CD4-positive, alpha-beta T cell treated with Interleukin-10 for 1 hour (primary cell): ENCODE measurements at regions not wholly inside any gene's neighbourhood (a gene's known extent, or its start where the extent isn't known, plus 50 kb on each side); places are given as distances from the start of the nearest gene placed in this dataset.
A peak's percentile ranks its signal among the peaks of the same experiment; 100 is the strongest.

Experiments
- DNase-seq: peaks from one replicate; pipeline ENCODE4 v3.0.0-alpha.2; 2020

DNA sequence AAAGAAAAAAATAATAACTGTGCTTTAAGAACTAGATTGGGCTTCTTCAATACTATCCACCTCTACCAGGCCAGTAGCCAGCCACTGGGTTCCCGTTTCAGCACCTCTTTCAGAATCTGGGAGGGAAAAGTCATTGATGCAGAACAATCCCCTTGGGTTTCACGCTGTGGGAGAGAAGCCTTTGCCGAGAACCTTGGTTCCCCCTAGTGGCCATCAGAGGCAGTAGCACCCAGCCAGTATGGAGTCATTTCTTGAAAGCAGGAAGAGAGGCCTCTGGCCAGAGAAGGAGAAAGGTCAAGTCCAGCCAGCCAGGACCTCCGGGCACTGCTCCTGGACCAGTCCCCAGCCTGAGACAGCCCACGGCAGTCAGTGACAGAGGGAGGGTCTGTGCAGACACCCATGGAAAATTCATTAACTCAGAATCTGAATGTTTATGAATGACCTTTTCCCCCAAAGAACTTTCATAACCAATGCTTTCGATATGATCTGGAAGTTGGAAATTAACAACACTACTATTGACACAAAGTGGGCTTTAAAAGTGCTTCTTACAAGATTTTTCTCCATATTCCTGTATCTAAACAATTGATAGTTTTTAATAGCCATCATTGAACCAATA is 51.2 kb upstream of the CDH5 start:
- DNase-seq = peak; percentile 60

DNA sequence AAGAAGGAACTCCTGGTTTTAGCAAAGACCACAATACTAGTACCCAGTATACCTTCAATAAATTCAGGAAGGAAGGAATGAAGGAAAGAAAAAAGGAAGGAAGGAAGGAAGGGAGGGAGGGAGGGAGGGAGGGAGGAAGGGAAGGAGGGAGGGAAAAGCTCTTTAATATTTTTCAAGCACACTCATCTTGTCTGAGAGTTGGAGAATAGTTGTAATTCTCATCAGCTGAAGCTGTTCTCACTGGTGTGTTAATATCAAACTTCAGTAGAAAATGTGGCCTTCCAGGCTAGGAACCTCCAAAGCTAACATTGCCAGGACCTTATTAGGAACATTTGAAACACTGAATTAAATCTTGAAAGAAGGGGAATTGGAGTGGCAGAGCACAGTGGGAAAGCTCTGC is 55.2 kb upstream of the CDH5 start:
- no peak for DNase-seq

DNA sequence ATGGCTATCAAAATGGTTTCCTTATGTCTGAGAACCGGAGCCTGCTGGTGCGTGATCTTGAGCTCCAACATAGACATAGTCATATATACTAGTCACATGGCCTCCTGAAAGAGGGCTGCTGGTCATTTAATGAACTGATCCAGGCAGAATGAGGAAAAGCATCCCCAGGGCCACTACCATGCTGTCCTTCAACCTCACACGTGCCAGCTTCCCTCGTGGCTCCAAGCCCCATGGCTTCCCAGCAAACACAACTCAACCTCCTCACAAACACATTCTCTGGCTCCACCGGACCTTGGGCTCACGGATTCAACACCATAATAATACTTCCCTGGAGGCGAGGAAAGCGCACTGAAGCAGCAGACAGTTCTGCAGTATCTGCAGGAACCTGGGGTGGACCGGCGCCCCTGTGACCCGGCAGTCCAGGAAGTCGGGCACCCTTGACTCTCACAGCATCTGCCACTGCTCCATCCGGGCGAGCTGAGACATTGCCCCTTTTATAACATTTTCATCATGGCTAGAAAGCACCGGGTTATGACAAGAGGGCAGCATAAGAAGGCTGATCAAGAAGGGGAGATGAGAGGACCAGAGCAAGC is 57.2 kb upstream of the CDH5 start:
- DNase-seq = no peak

DNA sequence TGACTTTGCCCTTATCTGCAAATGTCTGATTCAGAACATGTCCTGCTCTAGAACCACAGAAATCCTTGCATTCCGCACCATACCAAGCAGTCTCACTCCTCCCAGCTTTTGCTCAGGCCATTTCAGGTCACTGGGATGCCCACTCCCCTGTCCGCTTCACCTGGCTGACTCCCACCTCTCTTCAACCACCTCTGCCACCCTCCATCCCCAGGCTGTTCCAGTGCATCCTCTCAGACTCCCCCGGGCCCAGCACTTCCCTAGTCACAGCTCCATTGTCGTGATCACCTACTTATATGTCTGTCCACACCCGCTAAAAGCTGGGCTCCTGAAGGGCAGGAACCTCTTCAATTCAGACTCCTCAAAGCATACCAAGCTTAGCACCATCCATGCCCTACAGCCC is 58.4 kb upstream of the CDH5 start:
- no peak for DNase-seq

DNA sequence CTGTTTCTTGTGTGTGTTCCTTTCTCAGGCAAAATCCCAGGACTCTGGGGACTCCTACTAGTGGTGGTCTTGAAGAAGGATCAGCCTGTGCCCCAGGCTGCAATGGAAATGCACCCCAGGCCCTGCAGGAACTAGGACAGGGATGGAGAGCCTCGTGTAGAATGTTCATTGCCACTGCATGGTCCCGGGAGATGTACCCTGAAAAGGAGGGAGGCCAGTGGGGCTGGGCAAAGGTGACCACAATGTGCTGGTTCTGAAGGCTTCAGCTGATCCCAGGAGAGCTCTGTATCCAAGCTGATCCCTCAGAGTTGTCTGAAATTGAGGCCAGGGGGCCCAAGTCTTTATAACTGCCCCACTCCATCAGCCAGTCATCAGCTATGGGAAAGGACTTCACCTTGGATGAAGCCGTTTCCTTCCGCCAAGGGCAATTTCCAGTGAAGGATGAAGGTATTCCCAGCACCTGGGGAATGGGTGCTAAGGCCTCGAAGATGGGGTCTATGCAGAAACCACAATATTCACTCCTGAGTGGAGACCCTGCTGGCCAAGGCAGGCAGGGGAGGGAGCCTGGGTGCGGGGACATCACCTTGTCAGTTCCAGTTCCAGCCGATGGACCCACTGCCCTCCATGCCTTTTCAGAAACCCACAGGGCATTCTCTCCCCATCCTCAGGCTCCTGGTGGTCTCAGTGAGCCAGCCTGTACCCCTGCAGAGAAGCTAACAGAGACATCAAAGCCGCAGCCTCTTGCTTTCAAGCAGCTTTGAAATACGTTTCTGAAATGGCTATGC is 59.9 kb upstream of the CDH5 start:
- DNase-seq = no peak

DNA sequence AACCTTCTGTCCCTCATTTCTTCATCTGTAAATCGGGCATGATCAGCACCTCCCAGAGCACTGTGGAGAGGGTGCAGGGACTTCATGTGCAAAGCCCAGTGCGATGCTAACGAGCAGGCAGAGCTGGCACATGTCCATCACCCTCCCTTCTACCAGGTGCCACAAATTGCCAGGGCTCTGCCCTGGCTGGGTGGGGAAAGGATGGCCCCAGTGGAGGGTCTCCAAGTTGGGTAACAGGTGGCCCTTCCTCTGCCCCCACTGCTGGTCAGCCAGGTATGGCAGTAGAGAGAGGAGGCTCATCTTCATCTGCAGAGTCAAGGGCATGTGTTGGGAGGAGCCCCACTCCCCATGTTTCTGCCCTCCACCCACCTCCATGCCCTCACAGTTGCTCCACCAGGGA is 61.5 kb upstream of the CDH5 start:
- DNase-seq = no peak

DNA sequence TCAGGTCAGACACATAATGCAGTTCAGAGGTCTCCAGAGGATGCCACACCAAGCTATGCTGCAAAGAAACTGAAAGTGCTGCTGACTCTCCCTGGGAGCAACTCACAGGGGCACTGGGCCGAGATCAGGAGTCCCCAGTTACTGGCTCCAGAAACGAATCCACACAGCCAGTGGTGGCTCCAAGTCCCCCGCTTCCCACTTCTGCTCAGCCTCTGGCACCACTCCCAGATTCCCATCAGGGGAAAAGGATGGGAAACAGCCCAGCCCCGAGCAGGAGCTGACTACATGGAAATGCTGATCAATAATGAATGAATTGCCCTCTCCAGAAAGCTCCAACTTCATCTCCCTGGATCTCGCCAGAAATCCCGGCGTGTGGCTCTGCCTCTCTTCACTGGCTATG is 62.3 kb upstream of the CDH5 start:
- DNase-seq = no peak

DNA sequence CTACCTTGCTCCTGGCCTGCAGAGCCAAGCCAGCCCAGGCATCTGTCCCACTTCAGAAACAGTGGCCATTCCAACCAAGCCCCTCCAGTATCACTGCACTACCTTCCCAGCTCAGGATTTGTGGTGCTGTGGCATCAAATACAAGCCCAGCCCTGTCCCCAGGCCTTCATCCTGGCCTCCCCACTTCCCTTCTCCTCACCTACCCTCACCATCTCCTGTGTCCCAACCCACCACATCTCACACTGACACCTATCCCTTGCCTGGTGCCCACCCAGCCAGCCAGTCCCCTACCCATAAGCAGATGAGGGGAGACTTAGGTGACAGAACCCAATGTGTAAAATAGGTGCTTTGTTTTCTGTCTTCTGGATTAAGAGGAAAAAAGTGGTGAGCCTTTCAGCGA is 66.0 kb upstream of the CDH5 start:
- DNase-seq = no peak

DNA sequence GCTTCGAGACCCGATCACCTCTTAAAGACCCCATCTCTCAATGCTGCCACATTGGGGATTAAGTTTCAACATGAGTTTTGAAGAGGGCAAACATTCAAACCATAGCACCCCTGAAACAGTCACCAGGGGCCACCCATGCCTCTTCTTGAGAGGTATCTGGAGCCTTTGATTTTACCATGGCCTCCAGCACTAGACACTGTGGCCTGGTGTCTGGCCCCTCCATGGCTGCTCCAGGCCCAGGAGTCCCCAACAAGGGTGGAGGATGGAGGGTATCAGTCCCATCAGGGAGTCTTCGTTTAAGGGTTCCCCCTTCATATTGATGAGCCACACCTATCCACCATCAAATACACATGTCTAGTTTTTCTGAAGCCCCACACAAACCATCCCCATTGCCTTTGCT is 66.5 kb upstream of the CDH5 start:
- no peak for DNase-seq

DNA sequence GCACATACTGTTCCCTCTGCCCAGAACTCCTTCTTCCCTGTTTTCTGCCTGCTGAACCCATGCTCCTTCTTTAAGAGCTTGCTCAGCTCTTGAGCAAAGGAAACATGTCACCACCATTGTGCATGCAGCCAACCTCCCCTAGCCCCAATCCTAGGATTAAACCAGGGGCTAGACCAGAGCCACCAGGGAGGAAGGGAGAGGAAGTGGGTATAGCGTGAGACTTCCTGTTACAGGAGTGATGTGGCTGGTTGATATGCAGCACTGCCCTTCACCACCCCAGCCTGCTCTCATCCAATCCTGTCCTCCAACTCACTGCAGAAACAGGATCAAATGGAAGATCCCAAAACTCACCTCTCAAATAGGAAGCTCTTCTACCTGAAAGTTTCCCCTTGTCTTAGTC is 67.1 kb upstream of the CDH5 start:
- DNase-seq = no peak

DNA sequence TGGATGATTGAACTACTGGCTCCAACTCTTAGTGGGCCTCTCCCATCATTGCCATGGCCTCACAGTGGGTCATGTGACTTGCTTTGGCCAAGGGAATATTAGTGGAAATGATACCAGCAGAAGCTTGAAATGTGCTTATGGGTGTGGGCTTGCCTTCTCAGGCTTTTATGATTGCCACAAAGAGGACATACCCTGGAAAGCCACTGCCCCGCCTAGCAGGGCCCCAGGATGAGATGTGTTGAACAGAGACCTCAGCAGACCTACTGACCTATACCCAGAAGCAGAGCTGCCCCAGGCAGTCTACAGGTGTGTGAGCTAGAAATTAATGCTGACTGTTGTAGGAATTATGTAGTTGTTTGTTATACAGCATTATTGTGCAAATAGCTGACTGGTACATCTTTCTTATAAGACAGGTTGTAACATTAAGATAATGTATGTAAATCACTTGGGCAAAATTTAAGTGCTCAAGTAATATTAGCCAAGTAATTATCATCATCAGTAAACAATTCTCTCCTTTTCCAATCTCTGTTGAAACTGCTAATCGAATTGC is 67.8 kb upstream of the CDH5 start:
- no peak for DNase-seq

DNA sequence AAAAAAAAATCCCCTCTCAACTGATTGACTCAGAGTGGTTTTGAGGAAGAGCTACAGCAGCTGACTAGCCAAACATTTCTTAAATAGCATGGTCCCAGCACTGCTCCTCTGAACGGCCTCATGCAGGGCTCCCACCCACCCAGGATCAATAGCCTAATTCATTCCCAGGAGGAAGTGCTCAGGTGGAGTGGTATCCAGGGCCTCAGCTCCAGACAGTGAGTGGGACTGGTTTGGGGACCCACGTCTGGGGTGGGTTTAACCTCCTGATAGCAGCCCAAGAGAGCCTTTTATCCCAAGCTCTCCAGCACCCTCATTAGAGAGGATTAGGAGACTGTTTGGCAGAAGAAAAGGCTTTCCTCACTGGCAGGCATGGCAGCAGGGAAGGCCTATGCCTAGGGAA is 68.5 kb upstream of the CDH5 start:
- no peak for DNase-seq

DNA sequence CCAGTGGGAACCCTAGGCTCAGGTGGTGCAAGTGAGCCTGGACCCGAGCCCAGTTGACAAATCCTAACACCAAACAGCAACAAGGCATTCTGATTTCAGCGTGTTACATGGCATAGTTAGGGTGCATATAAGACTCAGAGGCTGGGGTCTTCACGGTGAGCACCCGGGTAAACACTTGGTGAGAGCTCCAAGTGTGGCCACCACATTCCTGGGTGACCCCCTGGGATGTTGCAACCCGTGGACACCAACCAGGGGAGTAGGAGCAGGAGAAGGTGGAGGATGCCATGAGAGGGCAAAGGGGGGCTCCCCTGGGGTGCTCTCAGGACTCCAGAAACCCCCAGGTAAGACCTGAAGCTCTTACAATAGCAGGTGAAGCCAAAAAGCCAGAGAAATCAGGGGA is 69.9 kb upstream of the CDH5 start:
- DNase-seq = no peak

DNA sequence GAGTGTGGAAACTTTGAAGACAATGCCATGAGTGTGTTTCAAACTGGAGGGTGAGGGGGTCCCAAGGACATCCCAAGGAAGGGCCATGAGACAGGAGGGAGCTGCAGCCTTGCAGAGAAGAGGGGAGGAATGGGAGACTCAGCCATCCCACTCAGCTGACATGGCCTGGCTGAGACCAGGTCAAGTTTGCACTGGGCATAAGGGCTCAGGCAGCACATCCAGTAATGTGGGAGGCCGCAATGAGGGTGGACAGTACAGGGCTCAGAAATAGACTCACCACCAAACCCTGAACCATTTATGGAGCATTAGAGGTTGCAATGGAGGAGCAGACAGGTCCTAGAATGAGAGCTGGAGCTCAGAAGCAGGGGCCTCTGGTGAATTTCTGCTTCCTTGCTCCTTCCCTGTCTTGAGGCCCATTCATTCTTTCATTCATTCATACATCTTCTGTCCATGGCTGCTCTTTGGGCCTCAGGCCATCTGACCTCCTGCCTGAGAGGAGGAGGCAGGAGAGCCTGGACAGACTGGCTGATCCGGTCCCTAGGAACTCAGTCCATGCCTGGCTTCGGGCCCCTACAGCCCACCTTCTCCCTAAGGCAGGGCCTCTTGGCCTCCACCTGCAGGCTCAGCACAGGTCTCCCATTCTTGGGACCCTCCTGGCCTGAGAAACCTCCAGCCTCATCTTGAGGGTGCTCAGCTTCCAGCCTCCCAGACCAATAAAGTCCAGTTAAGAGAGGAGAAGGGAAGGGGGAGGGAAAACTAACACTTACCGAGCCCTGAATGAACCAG is 70.5 kb upstream of the CDH5 start:
- no peak for DNase-seq

DNA sequence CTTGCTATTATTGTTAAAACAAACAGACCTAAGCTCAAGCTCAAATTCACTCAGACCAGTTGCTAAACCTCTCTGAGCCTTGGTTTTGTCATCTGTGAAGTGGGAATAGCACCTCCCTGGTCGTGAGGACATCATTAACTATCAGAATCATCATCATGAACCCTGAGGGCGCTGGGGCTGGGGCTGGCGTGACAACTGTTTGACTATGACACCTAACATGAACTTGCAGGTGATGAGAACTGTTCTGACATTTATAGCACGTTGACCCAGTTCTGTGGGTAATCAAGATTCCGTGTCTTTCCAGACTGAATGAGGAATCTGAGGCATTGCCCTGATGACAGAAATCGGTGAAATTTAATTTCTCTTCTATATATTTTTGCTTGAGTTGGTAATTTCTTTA is 71.3 kb upstream of the CDH5 start:
- DNase-seq = no peak

DNA sequence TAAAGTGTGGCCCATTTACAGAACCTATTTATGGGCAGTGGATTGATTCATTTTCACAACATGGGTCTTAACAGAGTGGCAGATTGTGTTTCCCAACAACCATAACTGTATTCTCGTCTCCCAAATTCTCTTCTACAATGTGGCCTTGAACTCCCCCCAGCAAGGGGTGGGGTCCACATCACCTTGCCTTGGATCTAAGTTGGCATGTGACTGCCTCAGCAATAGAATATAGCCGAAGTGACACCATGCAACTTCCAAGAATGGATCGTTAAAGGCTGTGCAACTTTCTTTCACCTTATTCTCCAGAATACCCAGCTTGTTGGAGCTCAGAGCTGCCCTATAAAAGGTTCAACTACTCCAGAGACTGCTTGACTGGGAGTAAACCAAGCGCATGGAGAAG is 72.0 kb upstream of the CDH5 start:
- DNase-seq = no peak

DNA sequence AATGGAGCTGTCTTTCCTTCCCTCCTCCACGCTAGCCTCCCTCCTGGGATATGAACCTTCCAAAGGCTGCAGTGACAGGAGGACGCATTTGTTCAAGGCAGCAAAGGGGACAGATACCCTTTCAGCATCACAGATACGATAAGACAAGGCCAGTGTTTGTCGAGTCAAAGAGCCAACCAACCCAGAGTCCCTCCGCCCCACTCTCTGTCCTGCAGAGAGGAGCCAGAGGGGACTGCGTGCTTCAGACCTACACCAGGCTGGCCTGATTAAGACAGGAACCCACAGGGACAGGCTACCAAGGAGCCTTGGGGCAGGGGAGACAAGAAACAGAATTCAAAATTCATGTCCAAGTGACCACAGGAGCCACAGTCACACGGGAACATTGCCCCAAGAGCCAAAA is 72.6 kb upstream of the CDH5 start:
- no peak for DNase-seq

DNA sequence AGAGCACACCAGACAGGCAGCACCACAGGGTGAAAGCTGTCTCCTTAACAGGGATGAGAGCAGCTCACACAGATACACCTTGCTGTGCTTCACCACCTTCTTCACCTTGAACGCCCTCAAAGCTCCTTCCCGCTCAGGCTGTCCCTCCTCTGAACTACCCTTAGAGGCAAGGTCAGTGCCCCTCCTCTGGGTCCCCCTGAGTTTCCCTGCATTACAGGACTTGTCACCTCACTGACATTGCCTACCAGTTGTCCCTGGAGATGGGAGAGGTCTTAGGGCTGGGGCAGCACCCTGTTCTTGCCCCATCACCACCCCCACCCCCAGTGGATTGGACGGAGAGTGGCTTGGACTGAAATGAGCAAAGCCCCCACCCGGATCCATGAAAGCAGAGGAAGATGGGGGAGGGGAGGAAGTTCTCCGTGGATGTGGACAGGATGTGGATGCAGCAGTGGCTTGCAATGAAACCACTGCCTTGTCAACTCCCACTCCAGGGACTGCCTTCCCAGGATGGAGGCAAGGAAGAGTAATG is 73.2 kb upstream of the CDH5 start:
- no peak for DNase-seq

DNA sequence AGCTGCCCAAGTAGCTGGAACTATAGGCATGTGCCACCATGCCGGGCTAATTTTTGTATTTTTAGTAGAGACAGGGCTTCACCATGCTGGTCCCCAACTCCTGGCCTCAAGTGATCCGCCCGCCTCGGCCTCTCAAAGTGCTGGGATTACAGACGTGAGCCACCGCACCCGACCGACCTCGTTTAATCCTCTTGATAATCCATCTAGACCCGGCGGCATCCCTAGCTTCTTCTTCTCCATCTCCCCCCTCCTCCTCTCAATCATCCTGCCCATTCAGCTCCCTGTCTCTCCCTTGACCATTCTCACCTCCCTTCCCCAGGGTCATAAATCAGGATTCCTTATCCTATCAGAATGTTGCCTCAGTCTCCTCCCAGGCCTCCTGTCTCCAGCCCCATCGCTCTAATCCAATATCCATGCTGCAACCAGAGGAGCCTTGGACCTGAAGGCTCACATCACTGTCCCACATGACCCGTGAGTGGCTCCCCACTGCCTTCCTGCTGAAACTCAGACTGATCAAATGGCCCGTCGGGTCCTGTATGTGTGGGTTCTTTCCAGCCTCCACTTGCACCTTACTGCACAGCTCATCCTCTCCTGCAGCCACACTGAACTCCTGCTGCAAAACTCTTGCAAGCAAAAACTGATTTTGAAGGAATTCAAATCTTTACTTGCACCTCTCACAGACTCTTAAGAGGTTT is 74.1 kb upstream of the CDH5 start:
- no peak for DNase-seq

DNA sequence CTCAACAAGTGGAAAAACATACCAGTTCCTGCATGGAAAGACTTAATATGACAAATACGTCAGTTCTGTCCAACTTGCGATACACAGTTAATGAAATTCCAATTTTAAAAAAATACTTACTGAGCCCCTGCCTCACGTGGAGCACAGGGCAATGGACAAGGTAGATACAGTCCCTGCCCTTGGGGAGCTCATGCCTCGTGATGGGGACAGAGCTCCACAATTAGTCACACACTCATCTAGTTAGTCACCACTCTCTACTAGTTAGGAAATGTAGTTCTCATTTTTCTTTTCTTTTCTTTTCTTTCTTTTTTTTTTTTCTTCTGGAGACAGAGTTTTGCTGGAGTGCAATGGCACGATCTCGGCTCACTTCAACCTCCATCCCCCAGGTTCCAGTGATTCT is 74.7 kb upstream of the CDH5 start:
- DNase-seq = no peak

DNA sequence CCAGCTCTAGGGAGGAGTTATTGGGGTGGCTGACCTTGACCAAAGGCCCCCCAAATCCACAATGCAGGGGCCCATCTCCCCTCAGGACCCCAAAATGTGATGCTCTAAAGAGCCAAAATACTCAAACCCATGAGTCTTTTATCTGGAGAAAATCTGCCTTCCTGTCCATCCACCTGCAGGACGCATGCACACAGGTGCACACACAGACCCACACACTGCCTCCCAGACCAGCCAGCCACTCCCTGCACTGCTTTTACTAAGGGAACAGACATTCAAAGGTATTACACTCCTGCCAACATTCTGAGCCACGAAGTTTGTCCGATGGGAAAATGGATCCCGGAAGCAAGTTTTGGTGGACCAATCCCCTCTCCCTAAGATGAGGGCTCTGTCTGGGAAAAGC is 76.1 kb upstream of the CDH5 start:
- DNase-seq = no peak

DNA sequence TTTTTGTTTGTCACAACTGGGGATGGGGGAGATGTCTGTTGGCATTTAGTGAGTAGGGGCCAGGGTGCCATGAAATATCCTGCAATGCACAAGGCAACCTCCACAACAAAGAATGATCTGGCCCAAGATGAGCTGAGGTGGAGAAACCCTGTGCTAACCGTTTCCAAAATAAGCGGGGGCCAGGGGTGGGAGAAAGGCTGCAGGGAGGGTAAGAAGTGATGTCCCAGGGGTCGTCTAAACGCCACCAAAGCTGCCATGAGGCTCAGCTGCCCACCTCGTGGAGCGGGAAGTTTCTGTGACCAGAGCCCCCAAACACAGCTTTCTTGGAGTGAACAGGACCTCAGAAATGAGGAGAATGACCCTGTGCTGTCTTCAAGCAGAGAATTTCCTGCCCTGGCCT is 76.5 kb upstream of the CDH5 start:
- DNase-seq = no peak
